T47D (cell line): ENCODE measurements at regions not wholly inside any gene's neighbourhood (a gene's known extent, or its start where the extent isn't known, plus 50 kb on each side); places are given as distances from the start of the nearest gene placed in this dataset.

Experiments used
- DNase-seq, 2 experiments: peaks; one replicate each; pipeline versions ENCODE4 v3.0.0 to v3.0.0-alpha.2; 2011 to 2012; ENCODE audit warnings: low read depth in 1 of 2, low spot score in 1 of 2
- JUND ChIP-seq: IDR thresholded peaks from 2 replicates; pipeline ENCODE4 v1.6.1; 2012; ENCODE audit warnings: low read depth
- in situ Hi-C: cut with HindIII; loops from 2 replicates; pipeline ENCODE4 v1.10.0; 2016; ENCODE audit warnings: low sequenced_read_pairs, low pct_unique_long_range_greater_than_20kb

GRCh38 chr10:43980715-43981114 lies 332.0 kb upstream of the ZNF32 start:
- TF ChIP-seq JUND, result no peak
- no peak for DNase-seq
- in situ Hi-C loops, result no loop called here

DNA sequence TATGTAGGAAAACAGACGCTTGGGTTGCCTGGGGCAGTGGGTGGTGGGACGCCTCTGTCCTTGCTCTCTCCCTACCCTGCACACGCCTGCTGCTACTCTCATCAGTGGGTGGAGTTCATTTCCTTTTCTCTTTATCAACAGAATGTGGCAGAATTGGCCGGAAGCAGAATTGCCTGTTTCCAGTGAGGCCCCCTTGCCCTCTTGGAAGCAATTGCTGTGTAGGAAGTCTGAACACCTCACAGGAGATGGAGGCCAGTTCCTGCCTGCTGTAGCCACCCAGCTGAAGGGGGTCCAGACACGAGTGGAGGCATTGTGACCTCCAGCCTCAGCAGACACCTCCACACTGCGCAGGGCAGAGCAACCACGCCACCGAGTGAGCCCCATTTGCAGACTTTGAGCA lies 331.6 kb upstream of the ZNF32 start:
- in situ Hi-C loops, result no loop called here
- DNase-seq, result no peak
- no peak for TF ChIP-seq JUND

- in situ Hi-C loops, result no loop called here
- DNase-seq, result no peak
- no peak for TF ChIP-seq JUND
These were observed 330.9 kb upstream of the ZNF32 start for GRCh38 chr10:43979551-43979950.

GRCh38 chr10:43978936-43979335 lies 330.3 kb upstream of the ZNF32 start:
- no peak for DNase-seq
- TF ChIP-seq JUND, result no peak
- in situ Hi-C loops, result no loop called here

- no peak for TF ChIP-seq JUND
- in situ Hi-C loops, result no loop called here
- no peak for DNase-seq
These were observed 329.4 kb upstream of the ZNF32 start for GRCh38 chr10:43978091-43978490.

GRCh38 chr10:43976292-43976691 lies 327.6 kb upstream of the ZNF32 start:
- in situ Hi-C loops, result no loop called here
- no peak for DNase-seq
- TF ChIP-seq JUND, result no peak

DNA sequence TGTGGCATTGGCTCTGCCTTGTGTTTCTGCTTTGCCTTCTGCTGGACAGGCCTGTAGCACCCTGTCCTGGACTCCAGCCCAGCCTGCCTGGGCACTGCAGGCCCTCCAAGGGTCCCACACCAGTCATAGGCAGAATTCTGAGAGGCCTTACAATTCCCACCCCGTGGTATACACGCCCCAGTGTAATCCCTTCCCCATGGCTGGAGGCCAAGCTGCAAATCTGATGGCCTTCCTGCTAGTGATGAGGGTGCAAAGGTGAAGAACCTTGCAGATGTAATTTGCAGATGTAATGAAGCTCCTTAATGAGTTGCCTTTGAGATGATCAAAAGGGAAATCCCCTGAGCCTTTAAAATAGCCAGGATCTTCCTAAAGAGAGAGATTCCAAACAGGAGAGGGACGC lies 325.1 kb upstream of the ZNF32 start:
- DNase-seq, result no peak
- TF ChIP-seq JUND, result no peak
- in situ Hi-C loops, result no loop called here

DNA sequence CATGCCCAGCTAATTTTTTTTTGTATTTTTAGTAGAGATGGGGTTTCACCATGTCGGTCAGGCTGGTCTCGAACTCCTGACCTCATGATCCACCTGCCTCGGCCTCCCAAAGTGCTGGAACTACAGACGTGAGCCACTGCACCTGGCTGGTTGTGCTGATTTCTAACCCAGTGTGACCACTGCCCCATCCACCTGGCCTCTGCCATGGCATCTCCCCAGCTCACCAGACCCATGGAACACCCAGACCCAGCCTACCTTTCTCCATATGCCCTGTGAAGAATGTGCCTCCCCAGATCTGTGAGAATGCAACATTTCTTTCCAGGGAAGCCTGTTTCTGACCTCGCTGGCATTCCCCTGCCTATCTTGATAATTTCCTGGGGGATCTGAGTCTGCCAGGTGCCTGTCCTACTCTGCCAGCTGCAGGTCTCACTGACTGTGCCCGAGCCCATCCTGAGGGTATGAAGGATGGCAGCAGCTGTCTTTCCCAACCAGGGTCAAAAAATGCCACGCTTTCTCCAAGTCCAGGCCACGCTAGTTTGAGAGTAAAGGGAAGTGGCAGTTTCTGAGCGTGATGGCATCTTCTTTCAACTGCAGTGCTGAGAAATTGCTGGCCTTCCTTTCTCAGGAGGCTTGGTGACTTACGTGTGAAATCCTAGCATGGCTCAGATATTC lies 324.4 kb upstream of the ZNF32 start:
- no peak for DNase-seq
- TF ChIP-seq JUND, result no peak
- in situ Hi-C loops, result no loop called here

- DNase-seq, result no peak
- in situ Hi-C loops, result no loop called here
- no peak for TF ChIP-seq JUND
These were observed 323.3 kb upstream of the ZNF32 start for GRCh38 chr10:43971981-43972380.

DNA sequence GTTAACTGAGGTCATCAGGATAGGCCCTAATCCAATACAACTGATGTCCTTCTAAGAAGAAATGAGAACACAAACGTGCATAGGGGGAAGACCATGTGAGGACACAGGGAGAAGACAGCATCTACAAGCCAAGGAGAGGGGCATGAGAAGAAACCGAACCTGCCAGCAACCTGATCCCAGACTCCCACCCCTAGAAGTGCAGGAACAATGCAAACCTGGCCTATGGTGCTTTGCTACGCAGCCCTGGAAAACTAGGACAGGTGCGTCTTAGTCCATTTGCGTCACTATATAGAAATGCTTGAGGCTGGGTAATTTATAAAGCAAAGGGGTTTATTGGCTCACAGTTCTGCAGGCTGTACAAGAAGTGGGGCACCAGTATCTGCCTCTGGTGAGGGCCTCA lies 322.6 kb upstream of the ZNF32 start:
- DNase-seq, result no peak
- in situ Hi-C loops, result no loop called here
- TF ChIP-seq JUND, result no peak

- DNase-seq, result no peak
- TF ChIP-seq JUND, result no peak
- in situ Hi-C loops, result no loop called here
These were observed 322.0 kb upstream of the ZNF32 start for GRCh38 chr10:43970717-43971116.

DNA sequence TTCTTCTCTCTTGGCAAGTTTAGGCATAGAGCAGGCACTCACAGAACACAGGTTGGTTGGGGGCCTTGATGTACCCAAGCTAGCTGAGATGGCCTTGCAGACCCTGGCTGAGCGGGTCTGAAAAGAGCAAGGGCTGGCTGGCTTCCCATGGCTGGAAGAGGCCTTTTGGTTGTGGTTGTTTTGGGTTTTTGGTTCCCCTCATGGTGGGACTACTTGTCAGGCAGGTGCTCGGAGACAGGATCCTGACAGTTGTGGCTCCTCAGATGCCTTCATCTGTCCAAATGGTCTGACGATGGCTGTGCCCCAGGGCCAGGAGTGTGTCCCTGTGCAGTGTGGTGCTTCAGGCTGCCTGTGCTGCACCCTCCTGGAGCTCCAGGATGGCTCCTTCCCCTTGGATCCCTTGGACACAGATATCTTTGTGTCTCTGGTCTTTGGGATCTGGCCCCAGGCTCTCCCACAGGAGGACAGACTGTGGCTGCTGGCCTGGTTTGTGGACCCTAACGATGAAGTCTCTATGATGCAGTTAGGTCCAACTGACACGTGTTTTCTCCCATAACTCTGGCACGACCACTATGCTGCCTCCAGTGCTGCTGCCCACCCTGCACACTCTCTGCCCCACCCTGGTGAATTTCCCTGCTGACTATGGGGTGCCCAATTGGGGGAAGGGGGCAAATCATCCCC lies 321.5 kb upstream of the ZNF32 start:
- no peak for DNase-seq
- no peak for TF ChIP-seq JUND
- in situ Hi-C loops, result no loop called here

DNA sequence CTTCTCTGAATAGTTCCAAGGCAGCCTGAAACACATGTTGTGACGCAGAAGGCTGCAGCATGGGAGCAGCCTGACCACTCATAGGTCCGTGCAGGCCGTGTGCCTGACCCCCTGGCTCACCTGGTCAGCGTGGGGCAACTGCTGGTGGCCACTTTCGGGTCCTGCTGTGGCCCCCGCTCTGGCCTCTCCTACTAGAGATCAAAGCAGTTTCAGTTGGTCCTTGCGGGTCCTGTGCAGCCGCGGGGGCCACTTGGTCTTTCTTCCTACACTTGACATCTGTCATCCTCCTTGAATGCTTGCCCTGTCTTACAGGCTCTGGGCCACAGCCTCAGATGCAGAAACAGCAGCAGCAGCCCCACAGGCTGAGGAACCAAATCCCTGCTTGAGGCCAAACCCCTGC lies 320.8 kb upstream of the ZNF32 start:
- in situ Hi-C loops, result no loop called here
- no peak for DNase-seq
- TF ChIP-seq JUND, result no peak

DNA sequence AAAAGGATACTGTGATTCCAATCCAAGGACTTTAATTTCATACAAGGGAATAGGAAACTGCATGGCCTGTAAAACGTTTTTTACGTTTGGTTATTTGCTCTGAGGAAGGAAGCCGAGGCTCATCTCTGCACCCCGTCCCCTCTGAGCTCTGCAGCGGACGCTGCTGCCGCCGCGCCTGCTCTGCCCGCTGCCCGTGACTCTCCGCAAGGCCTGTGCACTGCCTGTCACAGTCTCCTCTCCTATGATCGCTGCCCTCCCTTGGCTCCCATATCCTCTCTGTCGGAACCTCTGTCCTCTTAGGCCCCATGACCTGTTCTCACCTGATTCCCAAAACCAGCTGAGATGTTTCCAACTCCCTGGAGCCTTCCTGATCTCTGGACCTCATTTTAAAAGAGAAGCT lies 320.3 kb upstream of the ZNF32 start:
- DNase-seq, result no peak
- no peak for TF ChIP-seq JUND
- in situ Hi-C loops, result no loop called here
